ENCODE measurements at regions not wholly inside any gene's neighbourhood (a gene's known extent, or its start where the extent isn't known, plus 50 kb on each side); places are given as distances from the start of the nearest gene placed in this dataset.

- TF ChIP-seq, protein P1, sequence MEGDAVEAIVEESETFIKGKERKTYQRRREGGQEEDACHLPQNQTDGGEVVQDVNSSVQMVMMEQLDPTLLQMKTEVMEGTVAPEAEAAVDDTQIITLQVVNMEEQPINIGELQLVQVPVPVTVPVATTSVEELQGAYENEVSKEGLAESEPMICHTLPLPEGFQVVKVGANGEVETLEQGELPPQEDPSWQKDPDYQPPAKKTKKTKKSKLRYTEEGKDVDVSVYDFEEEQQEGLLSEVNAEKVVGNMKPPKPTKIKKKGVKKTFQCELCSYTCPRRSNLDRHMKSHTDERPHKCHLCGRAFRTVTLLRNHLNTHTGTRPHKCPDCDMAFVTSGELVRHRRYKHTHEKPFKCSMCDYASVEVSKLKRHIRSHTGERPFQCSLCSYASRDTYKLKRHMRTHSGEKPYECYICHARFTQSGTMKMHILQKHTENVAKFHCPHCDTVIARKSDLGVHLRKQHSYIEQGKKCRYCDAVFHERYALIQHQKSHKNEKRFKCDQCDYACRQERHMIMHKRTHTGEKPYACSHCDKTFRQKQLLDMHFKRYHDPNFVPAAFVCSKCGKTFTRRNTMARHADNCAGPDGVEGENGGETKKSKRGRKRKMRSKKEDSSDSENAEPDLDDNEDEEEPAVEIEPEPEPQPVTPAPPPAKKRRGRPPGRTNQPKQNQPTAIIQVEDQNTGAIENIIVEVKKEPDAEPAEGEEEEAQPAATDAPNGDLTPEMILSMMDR (IDR thresholded peaks at IDR 0.05 in 4 of 5, conservative IDR thresholded peaks at IDR 0.05 in 1 of 5), result no peak
- no peak for TF ChIP-seq POLR2A (IDR thresholded peaks at IDR 0.05)
Observed at GRCh38 chr21:43311301-43311817, 115.6 kb downstream of the SIK1 start.

Data from gastrocnemius medialis (tissue), 4 donors.